Activated gamma-delta T cell treated with anti-CD3 and anti-CD28 coated beads, Interleukin-2, amount 50 U/mL, for 16 hours (primary cell): ENCODE measurements at regions not wholly inside any gene's neighbourhood (a gene's known extent, or its start where the extent isn't known, plus 50 kb on each side); places are given as distances from the start of the nearest gene placed in this dataset.

Experiments used
- DNase-seq: peaks from one replicate; pipeline ENCODE4 v3.0.0-alpha.2; 2020; ENCODE audit warnings: low read depth

DNA sequence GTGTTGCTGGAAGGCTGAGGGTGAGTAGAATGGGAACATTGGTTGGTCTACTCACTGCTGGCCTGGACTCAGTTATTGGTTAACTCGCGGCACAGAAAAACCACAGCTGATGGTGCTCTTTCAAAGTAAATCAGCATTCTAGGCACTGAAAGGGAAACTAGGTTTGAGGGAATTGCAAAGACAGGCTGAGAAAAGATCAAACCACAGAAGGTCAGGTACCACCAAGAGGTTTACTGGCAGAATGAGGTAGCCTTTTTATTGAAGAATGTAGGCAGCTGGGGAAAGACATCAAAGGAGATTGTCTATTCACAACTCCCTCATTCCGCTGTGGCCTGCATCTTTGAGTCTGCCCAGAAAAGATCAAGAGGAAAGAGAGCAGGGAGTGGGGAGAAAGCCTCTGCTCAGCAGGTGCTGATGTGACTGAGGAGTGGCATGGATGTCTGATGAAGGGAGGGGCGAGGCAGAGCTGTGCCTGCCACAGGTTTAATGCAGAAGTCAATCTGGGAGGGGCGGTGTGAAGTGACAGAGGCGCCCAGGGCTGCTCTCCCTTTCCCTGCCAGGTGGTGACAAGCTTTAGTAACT is 255.5 kb downstream of the MAN2A1 start:
- no peak for DNase-seq

DNA sequence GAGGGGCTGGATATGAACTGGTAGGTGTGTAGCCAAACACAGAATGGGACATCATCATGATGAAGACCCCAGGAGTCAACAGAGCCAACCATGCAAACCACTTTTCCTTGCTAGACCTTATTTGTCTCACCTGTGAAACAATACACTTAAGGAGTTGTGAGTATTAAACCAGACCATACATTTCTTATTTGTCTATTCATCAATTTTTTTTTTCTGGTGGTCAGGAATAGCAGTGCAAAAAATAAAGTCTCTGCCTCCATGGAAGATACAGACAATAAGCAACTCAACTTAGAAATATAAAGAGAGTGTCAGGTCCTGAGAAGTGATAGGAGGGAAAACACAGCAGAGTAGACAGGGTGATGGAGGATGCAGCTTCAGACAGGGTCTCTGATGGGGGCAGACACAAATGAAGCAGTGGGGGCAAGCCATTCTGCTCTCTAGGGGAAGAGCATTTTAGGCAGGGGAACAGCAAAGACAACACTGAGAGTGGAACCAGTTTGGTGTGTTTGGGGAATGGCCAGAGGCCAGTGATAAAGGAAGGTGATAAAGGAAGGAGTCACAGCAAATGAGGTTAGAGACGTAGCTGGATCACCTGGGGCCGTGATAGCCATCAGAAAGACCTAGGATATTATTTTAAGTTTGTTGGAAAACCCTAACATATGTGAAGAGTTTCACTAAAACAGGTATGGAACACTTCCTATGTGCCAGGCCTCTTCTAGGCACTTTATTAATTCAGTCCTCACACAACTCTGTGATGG is 256.2 kb downstream of the MAN2A1 start:
- no peak for DNase-seq

GRCh38 chr5:109946610-109947009 is 256.9 kb downstream of the MAN2A1 start:
- no peak for DNase-seq

DNA sequence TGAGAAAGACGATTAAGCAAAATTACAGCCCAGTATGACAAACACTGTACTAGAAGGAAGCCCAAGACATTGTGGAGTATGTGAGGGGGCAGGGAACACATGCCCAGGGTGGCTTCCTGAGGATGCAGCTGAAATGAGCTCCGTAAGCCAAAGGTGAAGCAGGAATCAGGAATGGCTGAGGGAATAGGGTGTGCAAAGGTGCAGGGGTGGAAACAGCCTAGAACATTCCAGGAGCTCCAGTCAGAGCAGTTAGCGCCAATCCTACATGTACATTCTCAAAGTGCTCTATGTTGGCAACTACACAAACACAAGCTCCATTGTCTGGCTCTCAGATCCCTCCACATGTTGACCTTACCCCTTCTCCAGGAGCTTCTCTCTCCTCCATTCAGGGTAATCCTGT is 257.9 kb downstream of the MAN2A1 start:
- DNase-seq, result no peak

DNA sequence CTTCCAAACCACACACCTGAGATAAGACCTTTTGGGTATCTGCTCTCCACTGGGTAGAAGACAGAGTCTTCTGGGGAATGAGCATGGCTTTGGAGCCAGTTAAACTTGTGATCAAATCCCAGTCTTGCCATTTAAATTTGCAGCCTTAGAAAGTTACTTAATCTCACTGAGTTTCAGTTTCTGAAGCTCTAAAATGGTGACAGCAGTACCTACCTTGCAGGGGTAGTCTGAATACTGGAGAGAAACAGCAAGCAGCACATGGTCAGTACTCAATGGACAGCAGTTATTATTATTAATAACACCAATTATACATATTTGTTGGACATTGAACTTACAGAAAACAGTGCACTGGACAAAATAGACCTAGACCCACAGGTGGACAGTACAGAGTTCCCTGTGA is 260.9 kb downstream of the MAN2A1 start:
- DNase-seq, result no peak

GRCh38 chr5:109951348-109951747 is 261.6 kb downstream of the MAN2A1 start:
- no peak for DNase-seq

DNA sequence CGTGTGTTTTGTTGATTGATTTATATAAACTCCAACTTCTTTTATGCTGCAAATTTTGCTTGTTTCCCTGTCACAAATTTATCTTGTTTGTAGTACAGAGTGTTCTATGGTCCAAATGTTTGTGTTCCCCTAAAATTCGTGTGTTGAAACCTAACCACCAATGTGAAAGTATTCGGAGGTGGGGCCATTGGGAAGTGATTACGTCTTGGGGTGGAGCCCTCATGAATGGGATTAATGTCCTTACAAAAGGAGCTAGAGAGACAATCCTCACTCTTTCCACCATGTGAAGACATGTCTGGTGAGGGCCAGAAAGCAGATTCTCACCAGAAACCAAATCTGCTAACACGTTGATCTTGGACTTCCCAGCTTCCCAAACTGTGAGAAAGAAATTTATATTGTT is 262.0 kb downstream of the MAN2A1 start:
- no peak for DNase-seq

GRCh38 chr5:109953761-109954160 is 264.0 kb downstream of the MAN2A1 start:
- no peak for DNase-seq

DNA sequence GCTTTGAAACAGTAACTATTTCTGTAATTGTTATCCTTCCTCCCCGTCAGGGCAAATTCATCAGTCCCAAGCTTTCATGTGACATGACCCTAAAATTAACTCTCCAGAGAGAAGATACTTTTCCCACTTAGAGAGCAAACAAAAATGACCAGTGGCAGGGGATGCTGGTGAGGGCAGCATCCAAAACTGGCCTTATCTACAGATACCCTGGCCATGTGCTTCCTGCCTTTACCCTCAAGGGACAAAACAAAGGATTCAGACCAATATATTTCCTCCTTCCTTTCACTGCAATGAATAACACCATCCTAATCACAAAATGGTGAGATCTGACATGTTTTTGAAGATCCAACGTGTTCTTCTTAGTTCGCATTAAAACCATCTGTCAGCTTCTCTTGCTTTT is 267.2 kb downstream of the MAN2A1 start:
- DNase-seq, result no peak

GRCh38 chr5:109958082-109958481 is 268.4 kb downstream of the MAN2A1 start:
- DNase-seq, result no peak

DNA sequence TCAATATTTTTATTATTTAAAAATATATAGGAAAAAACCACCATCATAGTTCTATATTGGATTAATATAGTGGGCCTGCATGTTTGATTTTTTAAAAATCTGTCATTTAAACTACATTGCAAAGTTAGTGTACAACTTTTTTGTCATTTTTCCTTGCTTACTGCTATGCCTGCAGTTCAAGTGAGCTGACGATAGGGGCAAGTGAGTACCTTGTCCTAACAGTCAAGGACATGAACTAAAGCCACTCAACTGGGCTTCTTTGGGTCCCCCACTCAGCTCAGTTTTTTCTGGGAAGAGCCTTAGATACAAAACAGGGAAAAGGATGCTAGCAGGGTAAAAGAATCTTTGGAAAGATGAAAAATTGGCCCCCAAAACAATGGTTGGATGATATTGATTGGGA is 269.9 kb downstream of the MAN2A1 start:
- DNase-seq, result no peak

DNA sequence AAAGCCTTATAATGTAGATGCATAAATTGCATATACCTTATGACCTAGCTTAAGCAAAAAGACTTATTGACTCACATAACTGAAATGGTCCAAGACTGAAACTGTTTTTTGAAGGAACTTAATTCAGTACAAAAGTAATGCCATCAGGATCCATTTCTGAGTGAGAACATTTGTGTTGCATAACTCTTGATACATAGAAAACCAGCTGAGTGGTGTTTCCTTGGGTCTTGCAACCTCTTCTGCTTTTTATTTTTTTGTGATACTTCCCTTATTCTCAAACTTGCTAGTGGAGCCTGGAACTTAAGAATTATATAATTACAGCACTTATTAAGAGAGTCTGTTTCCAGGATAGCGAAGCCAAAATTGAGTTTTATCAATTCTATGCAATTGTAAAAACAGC is 272.0 kb downstream of the MAN2A1 start:
- DNase-seq, result no peak

- DNase-seq, result no peak
Measured at GRCh38 chr5:109962882-109963603, 273.3 kb downstream of the MAN2A1 start.

DNA sequence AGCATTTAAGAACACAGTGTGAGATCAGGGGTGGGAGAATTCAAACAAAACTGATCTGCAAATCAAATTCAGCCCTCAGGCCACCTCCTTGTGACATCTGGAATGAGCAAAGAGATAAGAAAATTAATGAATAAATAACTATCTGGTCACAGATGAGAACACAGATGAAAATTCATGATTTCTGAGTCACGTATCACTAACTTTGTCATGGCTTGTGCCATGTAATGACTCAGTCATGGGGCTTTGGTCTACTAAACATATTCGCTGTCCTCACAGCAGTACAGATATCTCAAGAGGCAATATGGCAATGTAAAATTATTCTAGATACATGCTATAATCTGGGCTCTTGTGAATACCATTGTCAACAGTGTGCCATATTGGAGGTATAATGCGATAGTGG is 274.4 kb downstream of the MAN2A1 start:
- DNase-seq, result no peak

DNA sequence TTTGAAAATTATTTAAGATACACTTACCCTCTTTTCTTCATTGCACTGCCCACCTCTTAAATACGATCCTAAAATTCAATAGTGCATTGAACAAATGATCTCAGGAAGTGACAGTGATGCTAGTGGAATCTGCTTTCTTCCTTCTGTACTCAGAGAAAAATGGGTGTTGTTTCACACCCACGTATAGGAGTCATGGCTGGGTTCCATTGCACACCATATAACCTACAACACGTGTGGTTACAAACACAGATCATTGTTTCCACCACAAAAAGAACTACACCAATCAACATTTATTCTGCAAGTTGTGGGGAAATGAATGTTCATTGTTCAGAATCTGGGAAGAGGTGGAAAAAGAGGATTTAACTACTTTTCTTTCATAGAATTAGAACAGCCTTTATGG is 275.9 kb downstream of the MAN2A1 start:
- DNase-seq, result no peak

DNA sequence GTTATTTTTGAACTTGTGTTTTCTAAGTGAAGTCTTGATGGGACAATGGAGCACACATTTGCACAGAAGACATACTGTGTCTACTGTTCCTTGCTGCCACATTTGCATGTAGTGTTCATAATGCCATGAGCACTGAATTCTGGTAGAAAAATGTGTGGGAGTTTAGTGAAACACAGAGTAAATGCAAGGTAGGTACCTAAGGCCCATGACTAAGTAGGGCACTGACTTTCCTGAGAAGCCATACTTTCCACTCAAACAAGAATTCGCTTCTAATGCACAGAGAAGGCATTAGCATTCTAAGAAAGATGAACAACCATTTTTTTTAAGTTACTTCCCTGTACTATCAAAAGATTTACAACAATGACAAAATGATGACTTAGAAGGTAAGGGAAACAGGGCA is 282.2 kb downstream of the MAN2A1 start:
- DNase-seq, result no peak

DNA sequence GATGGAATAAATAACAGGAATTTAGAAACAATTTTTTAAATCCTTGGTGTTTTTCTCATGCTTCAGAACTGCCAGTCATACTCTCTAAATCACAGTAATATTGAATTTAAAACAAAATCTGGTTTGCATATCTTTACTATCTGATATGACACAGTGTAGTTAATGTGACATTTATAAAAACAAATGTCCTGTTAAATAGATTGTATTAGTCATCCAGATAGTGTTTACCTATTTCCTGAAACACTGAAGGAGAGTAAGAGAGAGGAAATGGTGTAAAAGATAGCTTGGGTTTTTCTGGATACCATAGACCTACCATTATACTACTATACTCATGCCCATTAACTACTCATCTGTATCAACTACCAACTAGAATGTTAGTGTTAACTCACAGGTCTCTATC is 292.3 kb downstream of the MAN2A1 start:
- no peak for DNase-seq

DNA sequence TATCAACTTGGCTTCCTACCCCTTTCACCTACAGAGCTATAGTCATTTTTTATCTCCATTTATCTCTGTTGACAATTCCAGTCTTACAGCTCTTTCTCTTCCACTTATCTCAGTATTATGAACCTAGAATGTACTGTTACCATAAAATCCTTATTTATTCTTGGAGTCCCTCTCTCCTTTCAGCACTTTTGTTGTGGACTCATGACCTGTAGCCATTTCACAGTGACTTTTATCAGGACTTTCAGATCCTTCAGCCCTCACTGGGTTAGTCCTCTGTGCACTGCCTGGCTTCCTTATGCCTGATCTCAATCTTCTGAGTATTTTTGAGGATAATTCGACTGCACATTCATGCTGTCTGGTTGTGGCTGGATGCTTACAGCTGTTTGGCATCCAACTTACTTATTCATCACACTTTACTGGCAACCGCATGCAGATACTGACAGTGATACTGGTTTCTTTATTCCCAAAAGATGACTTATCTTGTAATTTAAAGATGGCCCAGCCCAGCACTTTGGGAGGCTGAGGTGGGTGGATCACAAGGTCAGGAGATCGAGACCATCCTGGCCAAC is 293.3 kb downstream of the MAN2A1 start:
- no peak for DNase-seq

- DNase-seq, result no peak
Measured at GRCh38 chr5:109986726-109987125, 297.0 kb downstream of the MAN2A1 start.

DNA sequence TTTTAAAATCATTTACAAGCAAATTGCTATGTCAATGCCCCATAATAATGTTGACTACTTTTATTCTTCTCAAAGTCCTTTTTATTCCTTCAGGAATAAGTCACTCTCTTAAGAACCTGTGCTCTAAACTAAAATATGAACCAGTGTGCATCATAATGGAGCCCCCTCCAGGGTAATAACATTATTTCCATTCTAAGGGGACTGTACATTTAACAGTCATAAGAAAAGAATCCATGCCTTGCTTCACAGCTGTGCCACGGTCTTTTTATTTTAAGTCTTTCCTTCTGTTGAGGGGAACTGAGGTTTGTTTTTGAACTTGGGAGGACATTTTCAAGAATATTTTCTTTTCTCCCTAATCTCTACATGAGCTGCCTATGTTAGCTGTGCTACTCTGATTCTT is 297.6 kb downstream of the MAN2A1 start:
- DNase-seq, result no peak

GRCh38 chr5:109987970-109988369 is 298.2 kb downstream of the MAN2A1 start:
- no peak for DNase-seq

DNA sequence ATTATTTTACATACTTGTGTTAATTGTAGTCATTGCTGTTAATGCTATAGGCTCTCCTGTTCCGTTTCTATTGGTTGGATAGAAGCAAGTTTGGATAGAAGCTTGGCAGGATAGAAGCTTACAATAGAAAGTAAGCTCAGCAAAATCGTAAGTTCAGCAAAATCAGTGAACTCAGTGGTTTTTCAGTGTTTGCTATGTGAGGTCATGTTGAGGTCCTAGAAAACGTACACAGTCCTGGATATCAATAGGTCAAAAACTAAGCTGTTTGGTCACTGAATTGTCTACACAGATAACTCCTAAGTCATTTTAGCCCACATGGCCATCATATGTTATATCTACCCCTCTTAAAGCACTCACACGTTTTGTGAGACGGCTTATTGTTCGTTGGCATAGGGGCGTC is 299.4 kb downstream of the MAN2A1 start:
- no peak for DNase-seq
